ENCODE measurements at regions not wholly inside any gene's neighbourhood (a gene's known extent, or its start where the extent isn't known, plus 50 kb on each side); places are given as distances from the start of the nearest gene placed in this dataset.

- Histone ChIP-seq H3K4me1 (ENCODE audit: insufficient read depth) (no peaks in the 10 kb centered on the region), H3K27me3 (no peaks in the 10 kb centered on the region), H3K36me3 (no peaks in the 10 kb centered on the region), H3K4me3 (no peak overlapping the region), H3K9me3 (no peaks in the 10 kb centered on the region), H3K27ac (no peak overlapping the region)
- TF ChIP-seq, protein P1, sequence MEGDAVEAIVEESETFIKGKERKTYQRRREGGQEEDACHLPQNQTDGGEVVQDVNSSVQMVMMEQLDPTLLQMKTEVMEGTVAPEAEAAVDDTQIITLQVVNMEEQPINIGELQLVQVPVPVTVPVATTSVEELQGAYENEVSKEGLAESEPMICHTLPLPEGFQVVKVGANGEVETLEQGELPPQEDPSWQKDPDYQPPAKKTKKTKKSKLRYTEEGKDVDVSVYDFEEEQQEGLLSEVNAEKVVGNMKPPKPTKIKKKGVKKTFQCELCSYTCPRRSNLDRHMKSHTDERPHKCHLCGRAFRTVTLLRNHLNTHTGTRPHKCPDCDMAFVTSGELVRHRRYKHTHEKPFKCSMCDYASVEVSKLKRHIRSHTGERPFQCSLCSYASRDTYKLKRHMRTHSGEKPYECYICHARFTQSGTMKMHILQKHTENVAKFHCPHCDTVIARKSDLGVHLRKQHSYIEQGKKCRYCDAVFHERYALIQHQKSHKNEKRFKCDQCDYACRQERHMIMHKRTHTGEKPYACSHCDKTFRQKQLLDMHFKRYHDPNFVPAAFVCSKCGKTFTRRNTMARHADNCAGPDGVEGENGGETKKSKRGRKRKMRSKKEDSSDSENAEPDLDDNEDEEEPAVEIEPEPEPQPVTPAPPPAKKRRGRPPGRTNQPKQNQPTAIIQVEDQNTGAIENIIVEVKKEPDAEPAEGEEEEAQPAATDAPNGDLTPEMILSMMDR (IDR thresholded peaks at IDR 0.05), result no peak
- TF ChIP-seq POLR2A (IDR thresholded peaks at IDR 0.05) (no peak), EP300 (IDR thresholded peaks at IDR 0.05) (no peak)
- no peak for DNase-seq
- intact Hi-C loops (cut with DNase I), result no loop called here
- WGBS, 3 donors, result 89 to 94% (median 92%) methylated on average over 1 of the region's 1 CpG
These were observed 73.6 kb upstream of the MAOA start for GRCh38 chrX:43582540-43582913.

- Histone ChIP-seq H3K4me1 (ENCODE audit: insufficient read depth) (no peaks in the 10 kb centered on the region), H3K27ac (no peak overlapping the region), H3K36me3 (no peaks in the 10 kb centered on the region), H3K4me3 (no peak overlapping the region), H3K9me3 (no peaks in the 10 kb centered on the region), H3K27me3 (no peaks in the 10 kb centered on the region)
- no peak for DNase-seq
- TF ChIP-seq POLR2A (IDR thresholded peaks at IDR 0.05) (no peak), EP300 (IDR thresholded peaks at IDR 0.05) (no peak)
- TF ChIP-seq, protein P1 (IDR thresholded peaks at IDR 0.05), result no peak
- intact Hi-C loops (cut with DNase I), result no loop called here
- WGBS, 3 donors, result 79 to 100% (median 94%) methylated on average over 1 of the region's 1 CpG
These were observed 70.2 kb upstream of the MAOA start for GRCh38 chrX:43585922-43586321.

GRCh38 chrX:43586830-43587229 lies 69.3 kb upstream of the MAOA start:
- intact Hi-C loops (cut with DNase I), result no loop called here
- no peaks in the 10 kb centered on the region for H3K4me1 ChIP-seq (ENCODE audit: insufficient read depth)
- H3K36me3 ChIP-seq, result no peaks in the 10 kb centered on the region
- H3K27ac ChIP-seq, result no peak overlapping the region
- TF ChIP-seq, protein P1 (IDR thresholded peaks at IDR 0.05), result no peak
- no peak for TF ChIP-seq POLR2A (IDR thresholded peaks at IDR 0.05)
- TF ChIP-seq EP300 (IDR thresholded peaks at IDR 0.05), result no peak
- H3K27me3 ChIP-seq, result no peaks in the 10 kb centered on the region
- no peak for DNase-seq
- WGBS, 3 donors, result 51 to 53% (median 51%) methylated on average over 2 of the region's 2 CpGs
- no peak overlapping the region for H3K4me3 ChIP-seq
- no peaks in the 10 kb centered on the region for H3K9me3 ChIP-seq

DNA sequence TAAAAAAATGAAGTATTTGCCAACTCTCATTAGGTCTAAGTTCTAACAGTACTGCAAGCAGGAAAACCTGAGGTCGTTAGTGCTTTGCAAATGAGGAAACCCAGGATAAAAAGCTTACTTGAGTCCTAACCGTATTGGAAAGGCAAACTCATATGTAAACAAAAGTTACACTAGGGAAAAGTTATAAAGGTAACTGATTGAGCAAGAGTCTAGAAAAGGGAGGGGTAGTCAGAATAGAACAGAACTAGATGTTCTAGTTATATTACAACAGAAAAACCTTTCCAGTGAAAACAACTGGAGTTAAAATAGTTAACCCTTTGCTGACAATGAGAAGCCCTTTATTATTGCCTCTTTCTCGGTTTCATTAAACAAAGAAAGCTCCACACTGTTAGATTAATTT lies 66.4 kb upstream of the MAOA start:
- H3K4me3 ChIP-seq, result no peak overlapping the region
- no peaks in the 10 kb centered on the region for H3K36me3 ChIP-seq
- WGBS, 3 donors, result 10 to 17% (median 12%) methylated on average over 3 of the region's 3 CpGs
- peak; percentile 6 for TF ChIP-seq POLR2A (IDR thresholded peaks at IDR 0.05)
- TF ChIP-seq, protein P1 (IDR thresholded peaks at IDR 0.05), result no peak
- DNase-seq, result no peak
- no peaks in the 10 kb centered on the region for H3K27me3 ChIP-seq
- peak overlapping the region in 1 of 2 donors; percentile 42 for H3K27ac ChIP-seq
- intact Hi-C loops (cut with DNase I), result no loop called here
- H3K9me3 ChIP-seq, result no peaks in the 10 kb centered on the region
- peaks cover 1% of the 10 kb centered on the region for H3K4me1 ChIP-seq (ENCODE audit: insufficient read depth)

- intact Hi-C loops (cut with DNase I), result no loop called here
- peaks cover 1% of the 10 kb centered on the region for H3K4me1 ChIP-seq (ENCODE audit: insufficient read depth)
- no peaks in the 10 kb centered on the region for H3K36me3 ChIP-seq
- no peaks in the 10 kb centered on the region for H3K9me3 ChIP-seq
- peak in 1 of 5 donors; percentile 25 for DNase-seq
- WGBS, 3 donors, result 32 to 39% (median 34%) methylated on average over 2 of the region's 2 CpGs
- H3K27ac ChIP-seq, result peak overlapping the region in 1 of 2 donors; percentile 42
- TF ChIP-seq, protein P1 (IDR thresholded peaks at IDR 0.05), result no peak
- TF ChIP-seq EP300 (IDR thresholded peaks at IDR 0.05) (no peak), POLR2A (IDR thresholded peaks at IDR 0.05) (no peak)
- no peak overlapping the region for H3K4me3 ChIP-seq
- H3K27me3 ChIP-seq, result no peaks in the 10 kb centered on the region
These were observed 65.9 kb upstream of the MAOA start for GRCh38 chrX:43590150-43590549.
